Endodermal cell (in vitro differentiated cells): ENCODE measurements at regions not wholly inside any gene's neighbourhood (a gene's known extent, or its start where the extent isn't known, plus 50 kb on each side); places are given as distances from the start of the nearest gene placed in this dataset.
"Not testable (repeated sequence)": the region's sequence is repeated elsewhere in the genome, so short reads cannot be mapped to it uniquely, and the experiment has no call there.

ENCODE experiments used
- DNase-seq: peaks from one replicate; pipeline ENCODE4 v3.0.0-alpha.2; 2017
- H3K27ac ChIP-seq: 2 replicates; pipeline ENCODE4 v1.5.1; 2013; ENCODE audit warnings: mild to moderate bottlenecking, low read depth, low read length, moderate library complexity
- H3K27me3 ChIP-seq: 2 replicates; pipeline ENCODE4 v1.6.1; 2013; ENCODE audit warnings: mild to moderate bottlenecking, low read length, moderate library complexity; ENCODE audit not compliant: insufficient read depth, control insufficient read depth, poor library complexity, severe bottlenecking
- H3K36me3 ChIP-seq: 2 replicates; pipeline ENCODE4 v1.7.0; 2013; ENCODE audit warnings: mild to moderate bottlenecking, low read length, moderate library complexity; ENCODE audit not compliant: control insufficient read depth, insufficient read depth
- H3K4me1 ChIP-seq: one replicate; pipeline ENCODE4 v1.7.0; 2013; ENCODE audit warnings: low read length; ENCODE audit not compliant: control insufficient read depth, insufficient read depth
- H3K4me3 ChIP-seq: 2 replicates; pipeline ENCODE4 v1.5.1; 2013; ENCODE audit warnings: mild to moderate bottlenecking, low read length, moderate library complexity
- H3K9ac ChIP-seq: 2 replicates; pipeline ENCODE4 v1.6.1; 2013; ENCODE audit warnings: mild to moderate bottlenecking, low read length, moderate library complexity; ENCODE audit not compliant: poor library complexity, severe bottlenecking; ENCODE audit errors: extremely low read depth
- H3K9me3 ChIP-seq: 2 replicates; pipeline ENCODE4 v1.6.1; 2013; ENCODE audit warnings: mild to moderate bottlenecking, low read length, moderate library complexity; ENCODE audit not compliant: control insufficient read depth
- H3K27ac Mint-ChIP-seq: 2 replicates; pipeline ENCODE4 v1.8.0; 2020; ENCODE audit warnings: mixed read lengths
- H3K27me3 Mint-ChIP-seq: 2 replicates; pipeline ENCODE4 v1.8.0; 2021; ENCODE audit warnings: mild to moderate bottlenecking, mixed read lengths; ENCODE audit not compliant: insufficient read depth
- H3K36me3 Mint-ChIP-seq: 2 replicates; pipeline ENCODE4 v1.8.0; 2020; ENCODE audit warnings: low read depth, mixed read lengths
- H3K4me1 Mint-ChIP-seq: 2 replicates; pipeline ENCODE4 v1.8.0; 2020; ENCODE audit warnings: mixed read lengths
- H3K4me3 Mint-ChIP-seq: 2 replicates; pipeline ENCODE4 v1.8.0; 2020; ENCODE audit warnings: mild to moderate bottlenecking, moderate library complexity, mixed read lengths
- H3K9me3 Mint-ChIP-seq: 2 replicates; pipeline ENCODE4 v1.8.0; 2020; ENCODE audit warnings: mild to moderate bottlenecking, mixed read lengths
- WGBS, 2 experiments: methylation state at CpG; one replicate each; pipeline versions ENCODE4 v1.1.5 to v1.1.7; 2013; ENCODE audit warnings: missing lambda C conversion rate in 2 of 2, mixed read lengths in 1 of 2; ENCODE audit not compliant: insufficient coverage in 1 of 2, insufficient read length in 1 of 2; 5-methylcytosine and 5-hydroxymethylcytosine counted together
- TF ChIP-seq, protein P1 (sequence below): fragments of 200-600 bp; sonication (generic); conservative IDR thresholded peaks from 2 replicates; pipeline ENCODE4 v1.5.0; 2021; ENCODE audit warnings: antibody characterized with exemption, mild to moderate bottlenecking

DNA sequence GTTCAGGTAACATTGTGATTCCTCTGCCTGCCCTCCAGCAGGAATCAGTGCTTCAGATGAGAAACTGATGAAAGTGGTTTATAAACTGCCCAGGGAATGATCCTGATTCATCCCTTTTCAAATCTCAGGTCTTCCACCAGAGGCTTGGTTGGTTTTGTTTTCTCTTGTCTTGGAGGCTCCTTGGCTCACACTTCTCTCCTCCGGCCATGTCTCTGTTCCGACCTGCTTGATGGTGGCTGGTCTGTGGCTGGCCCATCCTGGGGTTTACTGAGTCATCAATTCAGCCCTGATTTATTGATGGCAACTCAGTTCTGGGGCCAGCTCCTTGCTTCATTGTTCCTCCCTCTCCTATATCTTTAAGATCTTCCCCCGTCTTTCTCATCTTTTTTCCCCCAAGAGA, 56.6 kb upstream of the SLC2A1 start:
- Mint-ChIP-seq H3K36me3 (no peaks in the 10 kb centered on the region), H3K27me3 (peaks cover 65% of the 10 kb centered on the region), H3K27ac (no peak overlapping the region), H3K9me3 (no peaks in the 10 kb centered on the region), H3K4me1 (peaks cover 19% of the 10 kb centered on the region), H3K4me3 (no peak overlapping the region)
- 92 to 94% methylated on average over 3 of the region's 3 CpGs for WGBS, 2 experiments
- Histone ChIP-seq H3K4me1 (no peaks in the 10 kb centered on the region), H3K9me3 (no peaks in the 10 kb centered on the region), H3K36me3 (no peaks in the 10 kb centered on the region), H3K4me3 (no peak overlapping the region), H3K9ac (no peak overlapping the region), H3K27ac (no peak overlapping the region), H3K27me3 (peaks cover 65% of the 10 kb centered on the region)
- no peak for DNase-seq
- TF ChIP-seq, protein P1, sequence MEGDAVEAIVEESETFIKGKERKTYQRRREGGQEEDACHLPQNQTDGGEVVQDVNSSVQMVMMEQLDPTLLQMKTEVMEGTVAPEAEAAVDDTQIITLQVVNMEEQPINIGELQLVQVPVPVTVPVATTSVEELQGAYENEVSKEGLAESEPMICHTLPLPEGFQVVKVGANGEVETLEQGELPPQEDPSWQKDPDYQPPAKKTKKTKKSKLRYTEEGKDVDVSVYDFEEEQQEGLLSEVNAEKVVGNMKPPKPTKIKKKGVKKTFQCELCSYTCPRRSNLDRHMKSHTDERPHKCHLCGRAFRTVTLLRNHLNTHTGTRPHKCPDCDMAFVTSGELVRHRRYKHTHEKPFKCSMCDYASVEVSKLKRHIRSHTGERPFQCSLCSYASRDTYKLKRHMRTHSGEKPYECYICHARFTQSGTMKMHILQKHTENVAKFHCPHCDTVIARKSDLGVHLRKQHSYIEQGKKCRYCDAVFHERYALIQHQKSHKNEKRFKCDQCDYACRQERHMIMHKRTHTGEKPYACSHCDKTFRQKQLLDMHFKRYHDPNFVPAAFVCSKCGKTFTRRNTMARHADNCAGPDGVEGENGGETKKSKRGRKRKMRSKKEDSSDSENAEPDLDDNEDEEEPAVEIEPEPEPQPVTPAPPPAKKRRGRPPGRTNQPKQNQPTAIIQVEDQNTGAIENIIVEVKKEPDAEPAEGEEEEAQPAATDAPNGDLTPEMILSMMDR, result no peak

DNA sequence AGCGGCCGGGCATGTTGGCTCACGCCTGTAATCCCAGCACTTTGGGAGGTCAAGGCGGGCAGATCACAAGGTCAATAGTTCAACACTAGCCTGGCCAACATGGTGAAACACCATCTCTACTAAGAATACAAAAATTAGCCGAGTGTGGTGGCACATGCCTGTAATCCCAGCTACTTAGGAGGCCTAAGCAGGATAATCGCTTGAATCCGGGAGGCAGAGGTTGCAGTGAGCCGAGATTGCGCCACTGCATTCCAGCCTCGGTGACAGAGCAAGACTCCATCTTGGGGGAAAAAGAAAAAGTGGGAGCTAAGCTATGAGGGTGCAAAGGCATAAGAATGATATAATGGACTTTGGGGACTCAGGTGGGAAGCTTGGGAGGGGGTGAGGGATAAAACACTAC, 55.9 kb upstream of the SLC2A1 start:
- H3K36me3 ChIP-seq, H3K4me3 Mint-ChIP-seq, H3K36me3 Mint-ChIP-seq, H3K9ac ChIP-seq, H3K4me1 ChIP-seq, H3K9me3 ChIP-seq, DNase-seq, H3K27ac ChIP-seq, H3K9me3 Mint-ChIP-seq, H3K4me3 ChIP-seq, H3K27ac Mint-ChIP-seq: not testable (repeated sequence)
- WGBS, 2 experiments, result 96% methylated on average over 9 to 10 of the region's 10 CpGs
- Mint-ChIP-seq H3K27me3 (peaks cover 65% of the 10 kb centered on the region), H3K4me1 (peaks cover 19% of the 10 kb centered on the region)
- peaks cover 58% of the 10 kb centered on the region for H3K27me3 ChIP-seq

DNA sequence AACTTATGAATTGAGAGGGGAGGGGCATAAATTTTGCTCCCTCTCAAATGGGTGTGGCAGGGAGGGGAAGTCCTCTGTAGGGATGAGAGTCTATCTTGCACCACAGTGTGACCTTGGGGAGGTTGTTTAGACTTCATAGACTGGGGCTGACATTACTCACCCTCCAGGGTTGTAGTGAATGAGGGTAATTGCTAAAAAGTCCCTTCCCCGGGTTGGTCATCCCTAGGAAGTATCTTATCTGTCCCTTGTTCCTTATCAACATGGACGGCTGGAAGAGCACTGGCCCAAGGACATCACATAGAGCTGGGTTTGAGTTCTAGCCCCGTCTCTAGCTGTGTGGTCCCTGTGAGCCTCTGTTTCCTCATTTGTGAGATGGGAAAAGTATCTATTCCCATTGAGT, 52.4 kb upstream of the SLC2A1 start:
- TF ChIP-seq, protein P1, result no peak
- DNase-seq, result no peak
- Mint-ChIP-seq H3K36me3 (no peaks in the 10 kb centered on the region), H3K4me1 (peaks cover 24% of the 10 kb centered on the region), H3K27ac (no peak overlapping the region), H3K9me3 (no peaks in the 10 kb centered on the region), H3K4me3 (no peak overlapping the region), H3K27me3 (peaks cover 53% of the 10 kb centered on the region)
- Histone ChIP-seq H3K27me3 (peaks cover 45% of the 10 kb centered on the region), H3K9me3 (no peaks in the 10 kb centered on the region), H3K27ac (no peak overlapping the region), H3K36me3 (no peaks in the 10 kb centered on the region), H3K9ac (no peak overlapping the region), H3K4me1 (peaks cover 6% of the 10 kb centered on the region), H3K4me3 (no peak overlapping the region)
- WGBS, 2 experiments, result 32 to 57% methylated on average over 2 to 3 of the region's 3 CpGs

DNA sequence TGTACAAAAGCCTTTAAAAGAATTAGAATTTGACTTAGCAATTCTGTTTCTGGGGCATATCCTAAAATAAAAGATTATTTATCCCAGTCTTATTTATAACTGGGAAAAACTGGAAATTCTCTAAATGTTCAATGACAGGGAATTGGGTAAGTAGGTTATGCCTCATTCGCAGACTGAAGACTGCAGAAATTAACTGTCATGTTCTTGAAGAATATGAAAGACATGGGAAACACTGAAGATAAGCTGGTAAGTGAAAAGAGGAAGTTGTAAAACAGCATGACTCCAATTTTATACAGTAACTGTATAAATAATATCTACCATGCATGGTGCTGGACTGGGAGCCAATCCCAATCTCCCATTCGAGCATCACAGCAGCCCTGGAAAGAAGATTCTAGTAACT, 50.6 kb upstream of the SLC2A1 start:
- Mint-ChIP-seq H3K27ac (no peak overlapping the region), H3K4me3 (no peak overlapping the region), H3K27me3 (peaks cover 43% of the 10 kb centered on the region), H3K4me1 (peaks cover 30% of the 10 kb centered on the region), H3K9me3 (no peaks in the 10 kb centered on the region), H3K36me3 (no peaks in the 10 kb centered on the region)
- Histone ChIP-seq H3K4me3 (no peak overlapping the region), H3K9me3 (no peaks in the 10 kb centered on the region), H3K27ac (peak overlapping the region; percentile 97), H3K4me1 (peaks cover 6% of the 10 kb centered on the region), H3K36me3 (no peaks in the 10 kb centered on the region), H3K27me3 (peaks cover 31% of the 10 kb centered on the region), H3K9ac (no peak overlapping the region)
- TF ChIP-seq, protein P1, result no peak
- 56 to 69% methylated on average over 1 of the region's 2 CpGs for WGBS, 2 experiments
- DNase-seq, result no peak
